CD4-positive, alpha-beta T cell treated with Interleukin-15 for 4 hours (primary cell): ENCODE measurements at regions not wholly inside any gene's neighbourhood (a gene's known extent, or its start where the extent isn't known, plus 50 kb on each side); places are given as distances from the start of the nearest gene placed in this dataset.

Source experiments
- DNase-seq: peaks from one replicate; pipeline ENCODE4 v3.0.0-alpha.2; 2020; ENCODE audit warnings: low spot score

DNA sequence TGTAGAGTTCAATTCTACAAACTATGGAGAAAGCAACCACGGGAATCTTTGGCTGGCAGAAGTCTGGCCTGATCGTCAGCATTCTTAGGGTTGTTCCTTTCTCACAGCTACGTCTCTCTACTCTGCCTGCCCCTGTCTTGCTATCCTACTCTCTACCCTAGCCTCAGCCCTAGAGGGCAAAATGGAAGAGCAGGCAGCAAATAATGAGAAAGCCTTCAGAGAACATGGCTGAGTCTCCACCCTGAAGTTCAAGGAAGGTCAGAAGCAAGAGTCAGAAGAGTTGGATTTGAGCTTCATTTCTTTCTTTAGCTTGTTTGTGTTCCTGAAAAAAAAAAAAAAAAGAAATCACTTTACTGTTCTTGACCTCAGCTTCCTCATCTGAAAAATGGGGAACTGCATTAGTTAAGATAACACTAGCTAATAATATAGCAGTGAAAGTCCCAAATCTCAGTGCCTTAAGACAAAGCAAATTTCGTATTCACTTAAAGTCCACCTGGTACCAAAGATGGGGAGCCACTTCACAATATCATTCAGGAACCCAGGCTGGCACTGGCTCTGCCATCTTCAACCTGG is 50.2 kb upstream of the CCND2 start:
- no peak for DNase-seq

DNA sequence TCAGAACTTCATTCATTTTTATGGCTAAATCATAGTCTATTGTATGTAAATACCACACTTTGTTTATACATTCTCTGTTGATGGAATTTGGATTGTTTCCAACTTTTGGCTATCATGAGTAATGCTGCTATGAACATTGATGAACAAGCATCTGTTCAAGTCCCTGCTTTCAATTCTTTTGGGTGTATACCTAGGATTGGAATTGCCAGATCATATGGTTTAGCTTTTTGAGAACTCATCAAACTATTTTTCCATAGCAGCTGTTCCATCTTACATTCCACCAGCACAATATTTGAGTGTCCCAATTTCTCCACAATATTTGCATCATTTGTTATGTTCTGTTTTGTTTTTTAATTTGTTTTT is 52.3 kb upstream of the CCND2 start:
- no peak for DNase-seq

DNA sequence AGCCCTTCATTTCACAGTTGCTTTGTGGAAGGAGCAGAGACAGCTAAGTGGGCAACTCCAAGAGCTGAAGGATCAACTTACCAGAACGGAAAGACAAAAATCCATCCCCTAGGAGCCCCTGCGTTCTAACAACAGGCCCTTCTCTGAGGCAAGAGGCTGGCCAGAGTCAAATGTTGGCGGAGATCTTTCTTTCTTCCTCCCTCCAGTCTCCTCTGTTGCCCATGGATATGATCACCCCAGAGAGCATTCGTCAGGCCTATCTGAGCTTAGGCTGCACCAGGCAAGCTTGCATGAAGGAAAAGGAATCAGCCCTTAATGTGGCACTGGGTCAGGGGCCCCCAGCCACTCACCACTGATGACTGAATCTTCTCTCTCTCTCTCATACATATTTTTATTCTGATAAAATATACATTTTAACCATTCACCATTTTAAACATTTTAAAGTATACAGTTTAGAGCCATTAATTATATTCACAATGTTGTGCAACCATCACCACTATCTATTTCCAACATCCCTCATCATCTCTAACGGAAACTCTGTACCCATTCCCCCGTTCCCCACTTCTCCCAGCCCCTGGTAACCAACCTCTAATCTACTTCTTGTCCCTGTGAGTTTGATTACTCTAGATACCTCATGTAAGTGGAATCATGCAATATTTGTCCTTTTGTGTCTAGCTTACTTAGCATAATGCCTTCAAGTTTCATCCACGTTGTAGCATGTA is 52.9 kb upstream of the CCND2 start:
- no peak for DNase-seq

DNA sequence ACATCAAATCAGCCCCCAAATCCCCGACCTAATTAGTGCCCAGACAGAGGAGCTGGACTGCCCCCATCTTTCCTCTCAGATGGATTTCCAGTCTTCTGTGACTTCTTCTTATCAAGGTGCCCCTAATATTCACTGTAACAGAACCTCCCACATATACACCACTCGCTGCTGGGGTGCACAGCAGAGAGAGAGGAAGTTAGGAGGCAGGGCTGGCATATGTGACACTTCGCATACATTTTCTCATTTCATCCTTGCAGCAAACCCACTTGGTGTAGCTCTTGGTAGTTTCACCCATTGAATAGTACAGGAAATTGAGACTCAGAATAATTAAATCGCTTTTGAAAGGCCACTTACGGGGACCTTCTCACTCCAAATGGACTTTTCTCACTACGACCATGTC is 56.5 kb upstream of the CCND2 start:
- peak; percentile 14 for DNase-seq

DNA sequence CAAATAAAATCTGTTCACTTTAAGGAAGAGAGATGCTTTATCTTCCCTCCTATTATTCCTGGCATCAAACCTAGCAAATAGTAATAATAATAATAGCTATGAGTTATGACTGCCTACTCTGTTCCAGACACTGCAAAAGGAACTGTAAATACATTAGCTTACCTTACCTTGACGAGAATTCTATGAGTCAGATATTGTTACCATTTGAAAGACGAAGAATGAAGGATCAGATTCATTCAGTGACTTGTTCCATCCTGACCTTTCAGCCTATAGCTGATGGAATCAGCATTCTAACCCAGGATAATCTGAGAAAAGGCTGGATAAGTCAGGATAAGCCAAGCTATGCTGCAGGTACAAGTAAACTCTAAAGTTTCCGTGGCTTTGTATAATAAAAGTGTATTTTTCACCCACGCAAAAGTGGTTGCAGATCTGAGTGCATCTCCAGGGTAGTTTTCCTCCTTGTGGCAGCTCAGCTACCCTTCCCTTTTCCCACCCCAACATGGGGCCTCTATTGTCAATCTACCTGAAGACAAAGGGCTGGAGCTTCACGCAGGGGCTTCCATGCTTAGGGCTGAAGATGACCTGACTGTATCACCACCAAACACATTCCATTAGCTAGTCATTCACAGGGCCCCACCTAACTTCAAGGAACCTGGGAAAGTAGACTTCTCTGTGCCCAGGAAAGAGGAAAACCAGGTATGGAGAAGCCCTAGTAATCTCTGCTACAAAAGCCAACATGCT is 57.2 kb upstream of the CCND2 start:
- no peak for DNase-seq

DNA sequence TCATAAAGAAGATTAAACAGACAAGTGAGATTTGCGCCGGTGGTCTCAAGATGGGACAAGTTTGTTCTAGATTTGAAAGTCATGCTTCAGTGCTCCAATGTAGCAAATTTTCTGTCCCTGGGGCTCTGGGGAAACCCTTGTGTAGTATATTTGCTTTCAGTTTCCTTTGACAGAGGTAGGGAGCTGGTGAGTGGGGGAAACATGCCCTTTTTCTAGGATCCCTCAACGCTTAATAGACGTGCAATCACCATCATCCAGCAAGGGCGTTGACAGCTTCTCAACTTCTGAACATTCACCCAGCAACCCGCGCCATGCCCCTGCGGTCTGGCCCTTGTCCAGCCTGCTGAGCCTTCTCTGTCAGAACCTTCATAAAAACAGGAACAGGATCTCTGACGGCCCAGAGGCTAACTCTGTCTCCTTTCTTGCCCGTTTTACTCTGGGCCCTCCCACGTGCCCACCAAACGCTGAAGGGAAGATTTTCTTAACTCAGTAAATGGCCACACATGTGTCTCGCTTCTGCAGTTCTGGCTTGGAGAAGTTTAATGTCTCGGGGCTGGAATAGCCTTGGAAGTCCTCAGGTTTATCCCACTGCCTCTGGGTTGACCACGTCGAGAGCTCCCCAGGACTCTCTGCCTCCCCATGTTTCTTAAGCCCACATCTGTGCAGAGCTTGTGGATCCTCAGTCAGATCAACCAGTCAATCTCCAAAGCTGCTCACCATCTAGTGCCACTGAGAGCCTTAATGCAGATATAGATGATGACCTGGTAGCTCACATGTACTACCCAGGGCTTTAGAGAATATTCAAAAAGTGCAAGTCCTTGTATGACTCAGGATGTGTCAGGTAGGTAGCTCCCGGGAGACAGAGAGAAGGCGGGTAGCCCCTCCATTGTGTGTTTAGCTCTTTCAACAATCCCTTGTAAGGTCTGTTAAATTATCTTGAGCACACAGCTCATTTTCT is 58.1 kb upstream of the CCND2 start:
- peak; percentile 37 for DNase-seq

DNA sequence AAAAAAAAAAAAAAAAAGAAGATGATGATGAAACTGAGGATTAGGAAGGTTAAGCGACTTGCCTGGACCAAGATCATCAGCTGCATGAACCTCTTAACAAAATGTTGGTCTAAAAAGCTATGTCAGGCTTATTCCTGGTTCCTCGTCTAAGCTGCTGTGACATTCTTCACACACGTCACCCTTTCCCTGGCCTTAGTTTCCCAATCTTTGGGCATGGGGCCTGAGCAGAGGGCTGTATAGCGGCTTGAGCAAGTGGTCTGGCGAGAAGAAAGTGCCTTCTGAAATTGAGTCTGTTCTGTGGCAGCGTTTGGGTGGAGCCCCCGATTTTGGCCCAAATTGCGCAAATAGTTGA is 58.7 kb upstream of the CCND2 start:
- DNase-seq, result no peak

DNA sequence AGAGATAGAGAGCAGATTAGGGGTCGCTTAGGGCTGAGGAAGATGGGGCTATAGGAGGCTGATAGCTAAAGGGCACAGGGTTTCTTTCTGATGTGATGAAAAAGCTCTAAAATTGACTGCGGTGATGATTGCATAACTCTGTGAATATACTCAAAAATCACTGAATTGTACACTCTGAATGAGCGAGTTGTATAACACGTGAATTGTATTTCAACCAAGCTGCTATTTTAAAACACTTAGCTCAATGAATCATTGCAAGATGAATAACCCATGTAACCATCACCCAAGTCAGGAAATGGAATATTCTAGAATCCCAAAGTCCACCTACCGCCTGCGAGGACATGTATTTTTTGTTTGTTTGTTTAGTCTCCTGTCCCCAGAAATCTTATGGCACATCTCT is 60.1 kb upstream of the CCND2 start:
- DNase-seq, result no peak

DNA sequence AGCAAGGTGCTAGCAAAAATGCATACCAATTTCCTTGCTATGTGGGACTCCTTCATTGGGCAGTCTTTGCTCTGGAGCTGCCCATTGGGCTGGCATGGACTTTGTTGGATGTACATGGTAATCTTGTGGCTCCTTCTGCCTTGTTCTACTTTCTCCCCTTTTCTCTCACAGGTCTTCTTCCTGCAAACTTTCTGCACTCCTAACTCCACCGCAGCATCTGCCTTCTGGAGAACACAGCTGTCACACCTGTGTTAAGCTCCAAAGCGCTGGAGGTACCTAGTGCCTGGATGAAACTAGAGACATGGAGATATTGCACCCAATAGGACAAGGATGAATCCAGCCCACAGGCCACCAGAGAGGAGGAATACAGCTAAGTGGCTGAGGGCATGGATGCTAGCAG is 60.7 kb upstream of the CCND2 start:
- no peak for DNase-seq

DNA sequence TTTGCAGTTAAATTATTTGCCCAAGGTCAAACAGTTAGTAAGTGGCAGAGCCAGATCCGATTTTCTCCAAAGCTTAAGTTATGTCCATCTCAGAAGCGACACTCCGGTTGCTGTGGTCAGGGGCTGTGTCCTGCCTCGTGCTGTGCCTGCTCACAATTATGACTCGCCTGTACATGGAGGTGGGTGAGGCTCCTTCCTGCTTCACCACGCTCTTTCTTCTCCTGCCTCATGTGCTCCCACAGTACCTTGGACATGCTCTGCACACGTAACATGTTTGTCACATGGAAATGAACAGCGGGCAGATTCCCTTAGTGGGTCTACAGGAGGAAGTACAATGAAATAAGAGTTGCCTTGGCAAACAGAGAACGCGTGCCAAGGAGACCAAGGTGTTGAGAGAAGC is 62.2 kb upstream of the CCND2 start:
- no peak for DNase-seq

DNA sequence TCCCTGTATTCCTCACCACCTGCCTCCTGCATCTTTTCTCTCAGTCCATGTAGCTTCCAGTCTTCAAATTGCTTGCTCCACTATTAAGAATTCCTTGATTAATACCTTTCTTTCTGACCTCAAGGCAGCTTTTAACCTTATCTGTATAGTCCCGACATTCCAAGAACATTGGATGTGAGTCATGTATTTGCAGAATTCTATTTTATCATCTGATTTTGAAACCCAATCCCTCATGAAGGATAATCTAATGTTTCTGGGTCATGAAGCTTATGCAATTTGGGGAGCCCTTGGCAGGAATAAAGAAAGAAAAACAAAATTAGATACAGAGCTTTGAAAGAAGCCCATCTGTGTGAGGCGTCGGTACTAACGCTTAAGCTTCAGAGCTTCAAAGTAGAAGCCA is 63.4 kb upstream of the CCND2 start:
- DNase-seq, result no peak

DNA sequence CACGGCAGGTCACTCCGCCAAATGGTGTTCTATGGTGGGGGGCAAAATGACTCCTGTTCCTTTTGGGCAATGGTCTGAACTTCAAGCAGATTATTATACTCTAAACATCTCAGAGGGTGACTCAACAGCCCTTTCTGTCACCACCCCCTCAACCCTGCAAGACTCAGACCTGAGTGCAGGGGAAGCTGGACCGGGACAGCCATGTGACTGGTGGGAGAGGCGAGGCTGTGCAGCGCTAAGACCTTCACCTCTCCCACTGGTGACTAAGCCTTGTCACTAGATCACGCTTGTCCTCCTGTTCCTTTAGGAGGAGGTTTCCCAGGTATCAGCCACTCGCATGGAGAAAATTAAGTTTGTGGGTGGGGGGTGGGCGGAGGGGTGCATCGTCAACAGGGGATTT is 67.1 kb upstream of the CCND2 start:
- no peak for DNase-seq

DNA sequence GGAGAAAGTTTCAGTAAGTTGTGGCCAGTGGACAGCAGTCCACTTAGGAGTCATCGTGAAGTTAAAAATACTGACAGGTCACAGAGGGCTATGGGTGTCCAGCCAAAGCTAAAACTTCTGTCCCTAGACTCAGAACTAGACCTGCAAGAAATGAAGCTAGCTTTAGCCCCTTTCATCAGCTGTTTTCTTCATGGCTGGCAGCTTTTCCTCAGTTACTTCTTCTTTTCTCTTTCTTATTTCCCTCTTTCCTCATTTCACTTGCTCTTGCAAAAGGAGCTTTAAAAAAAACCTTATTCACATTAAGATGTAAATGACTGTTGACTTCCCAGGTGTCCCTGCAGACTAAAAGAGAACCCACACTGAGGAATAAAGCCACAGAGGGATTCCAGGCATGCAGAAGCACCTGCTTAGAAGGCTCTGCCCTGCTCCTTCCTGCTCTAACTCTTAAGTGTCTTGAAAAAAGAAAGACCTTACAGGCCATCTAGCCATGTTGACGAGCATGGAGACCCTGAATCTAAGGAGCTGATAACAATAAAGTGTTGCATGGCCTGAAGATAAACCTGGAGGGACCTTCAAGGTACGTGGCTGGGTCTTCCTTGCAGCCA is 69.7 kb upstream of the CCND2 start:
- no peak for DNase-seq

DNA sequence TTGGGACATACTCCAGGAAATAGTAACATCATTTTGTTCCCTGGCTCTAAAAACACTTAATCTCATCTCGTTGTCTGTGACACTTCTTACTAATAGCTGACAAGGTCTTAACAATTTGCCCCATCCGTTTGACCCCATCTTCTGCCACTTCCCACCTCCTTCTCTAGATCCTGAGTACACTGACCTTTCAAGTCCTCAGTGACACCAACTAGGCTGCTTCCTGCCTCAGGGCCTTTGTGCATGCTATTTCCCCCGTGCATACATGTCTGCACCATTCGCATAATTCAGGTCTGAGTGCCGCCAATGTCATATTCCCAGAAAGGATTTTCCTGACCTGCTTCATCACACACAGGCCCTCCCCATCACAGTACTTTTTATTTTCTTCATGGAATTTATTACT is 70.6 kb upstream of the CCND2 start:
- no peak for DNase-seq

DNA sequence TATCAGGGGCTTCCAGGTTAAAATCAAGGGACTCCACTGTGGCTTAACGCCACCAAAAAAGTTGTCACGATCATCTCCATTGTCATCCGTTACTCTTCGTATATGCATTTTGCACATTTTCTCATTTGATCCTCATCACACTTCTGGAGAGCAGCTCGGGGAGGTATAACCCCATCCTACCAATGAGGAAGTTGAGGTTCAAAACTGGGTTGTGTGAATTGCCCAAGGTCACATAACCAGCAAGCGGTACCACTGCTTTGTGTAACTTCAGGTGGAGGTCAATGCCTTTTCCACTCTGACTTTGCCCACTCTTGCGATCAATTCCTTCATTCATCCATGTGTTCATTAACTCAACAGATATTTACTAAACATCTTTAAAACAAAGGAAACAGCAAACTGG is 71.1 kb upstream of the CCND2 start:
- no peak for DNase-seq

DNA sequence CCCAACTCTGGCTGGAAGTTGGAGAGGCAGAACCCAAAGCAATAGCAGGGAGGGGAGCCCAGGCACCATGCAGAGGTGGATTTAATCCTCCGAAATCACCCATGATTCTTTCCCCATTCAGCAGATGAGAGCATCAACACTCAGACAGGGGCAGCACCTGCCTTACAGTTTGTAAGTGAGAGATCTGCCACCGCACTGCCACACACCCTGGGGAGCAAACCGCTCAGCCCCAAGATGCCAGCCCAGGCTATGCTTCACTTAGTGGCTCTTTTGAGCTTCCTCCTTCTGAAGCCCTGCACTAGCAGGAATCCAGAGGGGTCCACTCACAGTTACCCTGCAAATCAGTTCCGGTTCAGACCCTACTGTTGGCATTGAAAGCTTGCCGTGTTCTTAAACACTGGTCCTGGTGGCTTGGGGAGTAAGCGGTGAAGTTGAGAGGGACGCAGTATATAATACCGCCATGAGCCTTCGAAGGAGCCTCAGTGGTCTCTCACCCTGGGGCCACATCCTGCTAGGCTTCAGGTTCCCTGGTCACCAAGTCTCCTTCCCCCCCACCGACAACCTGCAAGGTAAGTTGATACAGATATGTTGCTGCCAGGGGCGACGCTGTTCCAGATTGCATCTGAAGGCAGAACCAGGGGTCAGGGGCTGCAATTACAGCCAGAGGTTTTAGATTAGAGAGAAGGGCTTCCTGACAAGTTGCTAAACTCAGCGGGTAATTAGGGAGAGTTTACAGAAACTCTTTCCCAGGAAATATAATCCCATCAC is 72.0 kb upstream of the CCND2 start:
- no peak for DNase-seq

DNA sequence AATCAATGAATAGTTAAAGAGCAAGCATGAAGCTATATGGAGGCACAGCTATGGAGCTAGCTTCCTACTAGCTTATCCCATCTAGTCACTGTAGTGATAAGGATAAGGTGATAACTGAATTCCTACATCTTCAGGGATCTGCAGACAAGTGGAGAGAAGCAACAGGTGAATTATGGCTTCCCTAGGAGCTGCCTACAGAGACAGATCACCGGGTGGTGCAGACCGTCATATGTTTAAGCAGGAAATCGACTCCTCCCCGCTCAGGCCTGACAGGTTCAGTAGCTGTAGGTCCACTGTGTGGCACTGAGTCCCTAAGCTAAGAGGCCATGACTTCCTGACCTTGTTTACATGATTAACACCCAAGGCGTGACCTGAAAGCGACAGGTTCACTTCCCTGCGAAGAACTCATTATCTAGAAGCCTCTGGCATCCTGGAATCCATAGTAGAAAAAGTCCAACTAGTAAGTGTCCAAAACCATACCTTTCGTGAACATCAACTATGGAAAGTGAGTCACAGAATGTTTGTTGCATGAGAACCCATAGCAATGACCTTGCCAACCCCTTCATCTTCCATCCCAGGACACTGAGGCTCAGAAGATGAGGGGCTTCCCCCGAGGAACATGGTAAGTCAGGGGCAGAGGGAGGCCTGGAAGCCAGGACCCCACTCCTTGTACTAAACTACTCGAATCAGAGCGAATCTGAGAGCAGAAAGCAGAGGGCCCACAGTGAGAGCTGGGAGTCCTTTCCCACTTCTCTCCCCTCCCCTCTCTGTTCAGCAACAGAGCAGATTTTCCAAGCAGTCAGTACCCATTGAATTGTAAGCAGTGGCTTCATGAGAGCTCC is 75.4 kb upstream of the CCND2 start:
- no peak for DNase-seq

DNA sequence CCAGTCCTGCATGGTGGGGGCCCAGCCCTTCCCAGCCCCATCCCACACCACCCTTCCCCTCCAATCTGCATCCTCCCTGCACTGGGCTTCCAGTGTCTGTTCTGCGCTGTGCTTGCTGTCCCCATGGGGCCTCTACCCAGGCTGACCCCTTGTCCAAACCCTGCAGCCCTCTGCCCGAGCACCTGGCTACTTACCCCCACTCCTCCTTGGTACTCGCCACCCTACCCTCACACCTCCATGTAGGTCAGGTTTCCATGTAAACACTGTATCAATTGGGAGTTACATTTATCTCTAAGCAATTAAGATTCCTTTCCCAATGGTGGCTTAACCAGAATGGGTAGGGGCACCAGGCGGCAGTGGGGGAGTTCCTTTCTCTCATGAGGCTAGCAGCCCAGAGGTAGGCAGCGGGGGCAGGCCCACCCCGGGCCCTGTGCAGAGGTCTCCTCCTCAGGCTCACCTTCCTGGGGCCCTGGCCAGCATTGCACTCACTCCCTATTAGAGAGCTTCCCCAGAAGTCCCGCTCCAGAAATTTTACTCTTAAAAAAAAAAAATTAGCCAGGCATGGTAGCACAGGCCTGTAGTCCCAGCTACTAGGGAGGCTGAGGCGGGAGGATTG is 76.6 kb upstream of the CCND2 start:
- DNase-seq, result no peak

DNA sequence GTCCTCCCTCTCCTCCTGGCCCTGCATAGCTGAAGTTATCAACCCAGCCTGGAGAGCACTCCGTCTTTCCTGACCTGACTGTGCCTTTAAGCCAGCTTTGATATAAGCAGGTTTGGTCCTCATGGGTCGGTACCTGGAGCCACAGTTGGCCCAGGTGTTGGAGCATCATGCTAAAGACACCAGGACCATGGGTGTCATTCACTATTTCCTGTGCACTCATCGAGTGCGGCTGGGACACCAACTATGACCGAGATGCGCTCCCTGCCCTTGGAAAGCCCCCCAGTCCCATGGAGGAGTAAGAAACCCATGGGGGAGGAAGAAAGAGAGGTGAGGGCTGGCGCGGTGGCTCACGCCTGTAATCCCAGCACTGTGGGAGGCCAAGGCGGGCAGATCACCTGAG is 78.9 kb upstream of the CCND2 start:
- no peak for DNase-seq

DNA sequence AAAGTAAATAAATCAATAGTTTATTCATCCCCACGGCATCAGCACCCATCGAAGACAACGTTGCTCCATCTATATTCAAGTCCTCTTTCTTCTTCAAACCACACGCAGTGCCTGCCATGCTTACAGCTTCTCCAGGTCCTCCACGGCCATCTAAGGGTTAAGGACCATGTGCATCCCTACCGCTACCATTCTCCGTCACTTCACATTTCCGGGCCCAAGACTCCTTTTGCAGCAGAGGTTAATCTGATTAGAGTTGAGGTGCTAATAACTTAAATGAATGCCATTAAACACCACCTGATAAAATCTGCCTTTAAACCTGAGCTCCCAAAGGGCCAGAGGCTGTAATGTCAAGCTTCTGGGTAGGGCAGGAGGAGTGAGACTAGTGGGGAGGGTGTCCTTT is 79.7 kb upstream of the CCND2 start:
- no peak for DNase-seq
